ENCODE measurements at regions not wholly inside any gene's neighbourhood (a gene's known extent, or its start where the extent isn't known, plus 50 kb on each side); places are given as distances from the start of the nearest gene placed in this dataset.
A peak's percentile ranks its signal among the peaks of the same experiment; 100 is the strongest.

GRCh38 chr22:27157666-27158370 lies 500.4 kb downstream of the MIAT start:
- no peaks in the 10 kb centered on the region for H3K9me3 ChIP-seq (ENCODE audit: control insufficient read depth, insufficient read depth, low read length)
- no peak overlapping the region for H3K27ac ChIP-seq (ENCODE audit: low read depth, low read length)
- peak in 2 of 6 donors; percentile 52 to 84 for DNase-seq (ENCODE audit: low read depth in 4 of 6, low spot score in 6 of 6)
- H3K36me3 ChIP-seq (ENCODE audit: control insufficient read depth, insufficient read depth, low read length), result no peaks in the 10 kb centered on the region
- H3K4me3 ChIP-seq (ENCODE audit: low read depth, low read length), result no peak overlapping the region
- peaks cover 3% of the 10 kb centered on the region for H3K27me3 ChIP-seq (ENCODE audit: control insufficient read depth, insufficient read depth, low read length)
- no CpG with 5 or more reads among the region's 13 CpGs for whole genome bisulfite sequencing (ENCODE audit: insufficient coverage)
- H3K4me1 ChIP-seq (ENCODE audit: control insufficient read depth, insufficient read depth, low read length), result no peaks in the 10 kb centered on the region

GRCh38 chr22:27159016-27159415 lies 501.6 kb downstream of the MIAT start:
- Histone ChIP-seq H3K4me3 (ENCODE audit: low read depth, low read length) (no peak overlapping the region), H3K9me3 (ENCODE audit: control insufficient read depth, insufficient read depth, low read length) (no peaks in the 10 kb centered on the region), H3K36me3 (ENCODE audit: control insufficient read depth, insufficient read depth, low read length) (no peaks in the 10 kb centered on the region), H3K27me3 (ENCODE audit: control insufficient read depth, insufficient read depth, low read length) (peaks cover 3% of the 10 kb centered on the region), H3K27ac (ENCODE audit: low read depth, low read length) (no peak overlapping the region), H3K4me1 (ENCODE audit: control insufficient read depth, insufficient read depth, low read length) (no peaks in the 10 kb centered on the region)
- WGBS (ENCODE audit: insufficient coverage), result 88% methylated on average over 2 of the region's 8 CpGs
- no peak for DNase-seq (ENCODE audit: low read depth in 4 of 6, low spot score in 6 of 6)

GRCh38 chr22:27159716-27160295 lies 502.4 kb downstream of the MIAT start:
- Histone ChIP-seq H3K27me3 (ENCODE audit: control insufficient read depth, insufficient read depth, low read length) (peaks cover 6% of the 10 kb centered on the region), H3K27ac (ENCODE audit: low read depth, low read length) (no peak overlapping the region), H3K4me1 (ENCODE audit: control insufficient read depth, insufficient read depth, low read length) (no peaks in the 10 kb centered on the region), H3K36me3 (ENCODE audit: control insufficient read depth, insufficient read depth, low read length) (no peaks in the 10 kb centered on the region), H3K4me3 (ENCODE audit: low read depth, low read length) (no peak overlapping the region), H3K9me3 (ENCODE audit: control insufficient read depth, insufficient read depth, low read length) (no peaks in the 10 kb centered on the region)
- DNase-seq (ENCODE audit: low read depth in 4 of 6, low spot score in 6 of 6), result no peak
- 100% methylated on average over 1 of the region's 10 CpGs for WGBS (ENCODE audit: insufficient coverage)

GRCh38 chr22:27163162-27164137 lies 506.1 kb downstream of the MIAT start:
- no CpG with 5 or more reads among the region's 6 CpGs for WGBS (ENCODE audit: insufficient coverage)

GRCh38 chr22:27164781-27165503 lies 507.6 kb downstream of the MIAT start:
- Histone ChIP-seq H3K27ac (ENCODE audit: low read depth, low read length) (no peak overlapping the region), H3K36me3 (ENCODE audit: control insufficient read depth, insufficient read depth, low read length) (no peaks in the 10 kb centered on the region), H3K27me3 (ENCODE audit: control insufficient read depth, insufficient read depth, low read length) (peaks cover 3% of the 10 kb centered on the region), H3K9me3 (ENCODE audit: control insufficient read depth, insufficient read depth, low read length) (no peaks in the 10 kb centered on the region), H3K4me3 (ENCODE audit: low read depth, low read length) (no peak overlapping the region), H3K4me1 (ENCODE audit: control insufficient read depth, insufficient read depth, low read length) (no peaks in the 10 kb centered on the region)
- no peak for DNase-seq (ENCODE audit: low read depth in 4 of 6, low spot score in 6 of 6)
- 91% methylated on average over 5 of the region's 5 CpGs for WGBS (ENCODE audit: insufficient coverage)

More at GRCh38 chr22:27163162-27164137, 506.1 kb downstream of the MIAT start:
- Histone ChIP-seq H3K27me3 (ENCODE audit: control insufficient read depth, insufficient read depth, low read length) (peaks cover 6% of the 10 kb centered on the region), H3K4me1 (ENCODE audit: control insufficient read depth, insufficient read depth, low read length) (no peaks in the 10 kb centered on the region), H3K36me3 (ENCODE audit: control insufficient read depth, insufficient read depth, low read length) (no peaks in the 10 kb centered on the region), H3K4me3 (ENCODE audit: low read depth, low read length) (no peak overlapping the region), H3K9me3 (ENCODE audit: control insufficient read depth, insufficient read depth, low read length) (no peaks in the 10 kb centered on the region), H3K27ac (ENCODE audit: low read depth, low read length) (no peak overlapping the region)
- DNase-seq (ENCODE audit: low read depth in 4 of 6, low spot score in 6 of 6), result no peak

- no peak for DNase-seq (ENCODE audit: low read depth in 4 of 6, low spot score in 6 of 6)
- no peak overlapping the region for H3K27ac ChIP-seq (ENCODE audit: low read depth, low read length)
- no peaks in the 10 kb centered on the region for H3K36me3 ChIP-seq (ENCODE audit: control insufficient read depth, insufficient read depth, low read length)
- H3K4me1 ChIP-seq (ENCODE audit: control insufficient read depth, insufficient read depth, low read length), result no peaks in the 10 kb centered on the region
- no peak overlapping the region for H3K4me3 ChIP-seq (ENCODE audit: low read depth, low read length)
- peaks cover 4% of the 10 kb centered on the region for H3K27me3 ChIP-seq (ENCODE audit: control insufficient read depth, insufficient read depth, low read length)
- 90% methylated on average over 3 of the region's 3 CpGs for WGBS (ENCODE audit: insufficient coverage)
- no peaks in the 10 kb centered on the region for H3K9me3 ChIP-seq (ENCODE audit: control insufficient read depth, insufficient read depth, low read length)
These were observed 511.3 kb downstream of the MIAT start for GRCh38 chr22:27168681-27169080.

GRCh38 chr22:27170491-27170890 lies 513.1 kb downstream of the MIAT start:
- Histone ChIP-seq H3K9me3 (ENCODE audit: control insufficient read depth, insufficient read depth, low read length) (no peaks in the 10 kb centered on the region), H3K36me3 (ENCODE audit: control insufficient read depth, insufficient read depth, low read length) (no peaks in the 10 kb centered on the region), H3K27ac (ENCODE audit: low read depth, low read length) (no peak overlapping the region), H3K27me3 (ENCODE audit: control insufficient read depth, insufficient read depth, low read length) (peaks cover 12% of the 10 kb centered on the region), H3K4me1 (ENCODE audit: control insufficient read depth, insufficient read depth, low read length) (peaks cover 3% of the 10 kb centered on the region), H3K4me3 (ENCODE audit: low read depth, low read length) (no peak overlapping the region)
- peak in 1 of 6 donors; percentile 24 for DNase-seq (ENCODE audit: low read depth in 4 of 6, low spot score in 6 of 6)
- 43% methylated on average over 2 of the region's 4 CpGs for WGBS (ENCODE audit: insufficient coverage)

GRCh38 chr22:27171212-27171611 lies 513.8 kb downstream of the MIAT start:
- H3K27ac ChIP-seq (ENCODE audit: low read depth, low read length), result no peak overlapping the region
- H3K4me3 ChIP-seq (ENCODE audit: low read depth, low read length), result no peak overlapping the region
- DNase-seq (ENCODE audit: low read depth in 4 of 6, low spot score in 6 of 6), result no peak
- no CpG with 5 or more reads among the region's 2 CpGs for WGBS (ENCODE audit: insufficient coverage)
- no peaks in the 10 kb centered on the region for H3K36me3 ChIP-seq (ENCODE audit: control insufficient read depth, insufficient read depth, low read length)
- peaks cover 3% of the 10 kb centered on the region for H3K4me1 ChIP-seq (ENCODE audit: control insufficient read depth, insufficient read depth, low read length)
- H3K27me3 ChIP-seq (ENCODE audit: control insufficient read depth, insufficient read depth, low read length), result peaks cover 13% of the 10 kb centered on the region
- H3K9me3 ChIP-seq (ENCODE audit: control insufficient read depth, insufficient read depth, low read length), result no peaks in the 10 kb centered on the region

- no peaks in the 10 kb centered on the region for H3K9me3 ChIP-seq (ENCODE audit: control insufficient read depth, insufficient read depth, low read length)
- no peak overlapping the region for H3K27ac ChIP-seq (ENCODE audit: low read depth, low read length)
- no peak overlapping the region for H3K4me3 ChIP-seq (ENCODE audit: low read depth, low read length)
- WGBS (ENCODE audit: insufficient coverage), result 100% methylated on average over 1 of the region's 5 CpGs
- no peaks in the 10 kb centered on the region for H3K36me3 ChIP-seq (ENCODE audit: control insufficient read depth, insufficient read depth, low read length)
- no peak for DNase-seq (ENCODE audit: low read depth in 4 of 6, low spot score in 6 of 6)
- peaks cover 13% of the 10 kb centered on the region for H3K27me3 ChIP-seq (ENCODE audit: control insufficient read depth, insufficient read depth, low read length)
- H3K4me1 ChIP-seq (ENCODE audit: control insufficient read depth, insufficient read depth, low read length), result peaks cover 3% of the 10 kb centered on the region
These were observed 516.1 kb downstream of the MIAT start for GRCh38 chr22:27173530-27173929.

Measured in spinal cord (tissue), 9 donors.